ENCODE measurements at regions not wholly inside any gene's neighbourhood (a gene's known extent, or its start where the extent isn't known, plus 50 kb on each side); places are given as distances from the start of the nearest gene placed in this dataset.

DNA sequence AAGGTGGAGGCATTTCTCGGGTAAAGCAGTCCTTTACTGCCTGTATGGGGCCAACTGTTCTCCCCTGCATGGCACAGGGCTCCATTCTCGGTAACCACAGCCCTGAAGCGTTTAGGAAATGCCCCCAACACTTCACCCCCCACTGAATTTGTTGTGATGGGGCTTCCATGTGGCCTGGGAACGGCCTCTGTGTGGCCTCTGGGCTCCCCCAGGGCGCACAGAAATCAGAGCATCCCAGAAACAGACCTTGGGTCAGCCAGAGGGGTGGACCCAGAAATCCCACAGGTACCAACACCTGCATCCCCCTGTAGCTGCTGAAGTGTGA lies 153.7 kb upstream of the VSTM2B start (continued):
- TF ChIP-seq HDAC6 (IDR thresholded peaks at IDR 0.05; ENCODE audit: low read depth, low read length) (no peak), SIRT6 (IDR thresholded peaks at IDR 0.05; ENCODE audit: low read length) (no peak), ZNF274 (IDR thresholded peaks at IDR 0.05; ENCODE audit: borderline replicate concordance, extremely low read depth, low read length) (no peak)
- TF ChIP-seq, protein P1, sequence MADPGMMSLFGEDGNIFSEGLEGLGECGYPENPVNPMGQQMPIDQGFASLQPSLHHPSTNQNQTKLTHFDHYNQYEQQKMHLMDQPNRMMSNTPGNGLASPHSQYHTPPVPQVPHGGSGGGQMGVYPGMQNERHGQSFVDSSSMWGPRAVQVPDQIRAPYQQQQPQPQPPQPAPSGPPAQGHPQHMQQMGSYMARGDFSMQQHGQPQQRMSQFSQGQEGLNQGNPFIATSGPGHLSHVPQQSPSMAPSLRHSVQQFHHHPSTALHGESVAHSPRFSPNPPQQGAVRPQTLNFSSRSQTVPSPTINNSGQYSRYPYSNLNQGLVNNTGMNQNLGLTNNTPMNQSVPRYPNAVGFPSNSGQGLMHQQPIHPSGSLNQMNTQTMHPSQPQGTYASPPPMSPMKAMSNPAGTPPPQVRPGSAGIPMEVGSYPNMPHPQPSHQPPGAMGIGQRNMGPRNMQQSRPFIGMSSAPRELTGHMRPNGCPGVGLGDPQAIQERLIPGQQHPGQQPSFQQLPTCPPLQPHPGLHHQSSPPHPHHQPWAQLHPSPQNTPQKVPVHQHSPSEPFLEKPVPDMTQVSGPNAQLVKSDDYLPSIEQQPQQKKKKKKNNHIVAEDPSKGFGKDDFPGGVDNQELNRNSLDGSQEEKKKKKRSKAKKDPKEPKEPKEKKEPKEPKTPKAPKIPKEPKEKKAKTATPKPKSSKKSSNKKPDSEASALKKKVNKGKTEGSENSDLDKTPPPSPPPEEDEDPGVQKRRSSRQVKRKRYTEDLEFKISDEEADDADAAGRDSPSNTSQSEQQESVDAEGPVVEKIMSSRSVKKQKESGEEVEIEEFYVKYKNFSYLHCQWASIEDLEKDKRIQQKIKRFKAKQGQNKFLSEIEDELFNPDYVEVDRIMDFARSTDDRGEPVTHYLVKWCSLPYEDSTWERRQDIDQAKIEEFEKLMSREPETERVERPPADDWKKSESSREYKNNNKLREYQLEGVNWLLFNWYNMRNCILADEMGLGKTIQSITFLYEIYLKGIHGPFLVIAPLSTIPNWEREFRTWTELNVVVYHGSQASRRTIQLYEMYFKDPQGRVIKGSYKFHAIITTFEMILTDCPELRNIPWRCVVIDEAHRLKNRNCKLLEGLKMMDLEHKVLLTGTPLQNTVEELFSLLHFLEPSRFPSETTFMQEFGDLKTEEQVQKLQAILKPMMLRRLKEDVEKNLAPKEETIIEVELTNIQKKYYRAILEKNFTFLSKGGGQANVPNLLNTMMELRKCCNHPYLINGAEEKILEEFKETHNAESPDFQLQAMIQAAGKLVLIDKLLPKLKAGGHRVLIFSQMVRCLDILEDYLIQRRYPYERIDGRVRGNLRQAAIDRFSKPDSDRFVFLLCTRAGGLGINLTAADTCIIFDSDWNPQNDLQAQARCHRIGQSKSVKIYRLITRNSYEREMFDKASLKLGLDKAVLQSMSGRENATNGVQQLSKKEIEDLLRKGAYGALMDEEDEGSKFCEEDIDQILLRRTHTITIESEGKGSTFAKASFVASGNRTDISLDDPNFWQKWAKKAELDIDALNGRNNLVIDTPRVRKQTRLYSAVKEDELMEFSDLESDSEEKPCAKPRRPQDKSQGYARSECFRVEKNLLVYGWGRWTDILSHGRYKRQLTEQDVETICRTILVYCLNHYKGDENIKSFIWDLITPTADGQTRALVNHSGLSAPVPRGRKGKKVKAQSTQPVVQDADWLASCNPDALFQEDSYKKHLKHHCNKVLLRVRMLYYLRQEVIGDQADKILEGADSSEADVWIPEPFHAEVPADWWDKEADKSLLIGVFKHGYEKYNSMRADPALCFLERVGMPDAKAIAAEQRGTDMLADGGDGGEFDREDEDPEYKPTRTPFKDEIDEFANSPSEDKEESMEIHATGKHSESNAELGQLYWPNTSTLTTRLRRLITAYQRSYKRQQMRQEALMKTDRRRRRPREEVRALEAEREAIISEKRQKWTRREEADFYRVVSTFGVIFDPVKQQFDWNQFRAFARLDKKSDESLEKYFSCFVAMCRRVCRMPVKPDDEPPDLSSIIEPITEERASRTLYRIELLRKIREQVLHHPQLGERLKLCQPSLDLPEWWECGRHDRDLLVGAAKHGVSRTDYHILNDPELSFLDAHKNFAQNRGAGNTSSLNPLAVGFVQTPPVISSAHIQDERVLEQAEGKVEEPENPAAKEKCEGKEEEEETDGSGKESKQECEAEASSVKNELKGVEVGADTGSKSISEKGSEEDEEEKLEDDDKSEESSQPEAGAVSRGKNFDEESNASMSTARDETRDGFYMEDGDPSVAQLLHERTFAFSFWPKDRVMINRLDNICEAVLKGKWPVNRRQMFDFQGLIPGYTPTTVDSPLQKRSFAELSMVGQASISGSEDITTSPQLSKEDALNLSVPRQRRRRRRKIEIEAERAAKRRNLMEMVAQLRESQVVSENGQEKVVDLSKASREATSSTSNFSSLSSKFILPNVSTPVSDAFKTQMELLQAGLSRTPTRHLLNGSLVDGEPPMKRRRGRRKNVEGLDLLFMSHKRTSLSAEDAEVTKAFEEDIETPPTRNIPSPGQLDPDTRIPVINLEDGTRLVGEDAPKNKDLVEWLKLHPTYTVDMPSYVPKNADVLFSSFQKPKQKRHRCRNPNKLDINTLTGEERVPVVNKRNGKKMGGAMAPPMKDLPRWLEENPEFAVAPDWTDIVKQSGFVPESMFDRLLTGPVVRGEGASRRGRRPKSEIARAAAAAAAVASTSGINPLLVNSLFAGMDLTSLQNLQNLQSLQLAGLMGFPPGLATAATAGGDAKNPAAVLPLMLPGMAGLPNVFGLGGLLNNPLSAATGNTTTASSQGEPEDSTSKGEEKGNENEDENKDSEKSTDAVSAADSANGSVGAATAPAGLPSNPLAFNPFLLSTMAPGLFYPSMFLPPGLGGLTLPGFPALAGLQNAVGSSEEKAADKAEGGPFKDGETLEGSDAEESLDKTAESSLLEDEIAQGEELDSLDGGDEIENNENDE (IDR thresholded peaks at IDR 0.05; ENCODE audit: insufficient replicate concordance, low read length), result no peak
